GM18519 (cell line): ENCODE measurements at regions not wholly inside any gene's neighbourhood (a gene's known extent, or its start where the extent isn't known, plus 50 kb on each side); places are given as distances from the start of the nearest gene placed in this dataset.
"Not testable (repeated sequence)": the region's sequence is repeated elsewhere in the genome, so short reads cannot be mapped to it uniquely, and the experiment has no call there.

Experiments
- ATAC-seq: cut with Tn5 transposase; IDR thresholded peaks from one replicate; pipeline ENCODE4 v1.9.1; 2021; ENCODE audit warnings: mild to moderate bottlenecking, moderate library complexity; ENCODE audit not compliant: unreplicated experiment, low FRiP score

DNA sequence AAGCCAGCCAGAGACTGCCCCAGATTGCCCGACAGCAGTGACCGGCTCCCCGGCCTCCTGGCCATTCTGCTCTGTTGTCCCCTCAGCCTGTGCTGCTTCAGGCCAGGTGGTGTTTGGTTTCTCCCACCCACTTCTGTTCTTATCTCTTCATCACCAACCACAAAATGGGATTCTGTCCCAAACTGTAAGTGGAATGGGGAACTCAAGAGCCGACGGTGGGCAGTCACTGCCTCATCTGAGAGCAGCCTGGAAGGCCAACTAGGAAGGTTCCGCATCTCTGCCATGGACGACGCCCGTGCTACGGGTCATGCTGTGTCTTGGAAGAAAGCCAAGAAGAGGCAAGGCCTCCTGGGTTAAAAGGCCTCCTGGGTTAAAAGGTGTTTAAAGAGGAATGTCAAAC, 219.0 kb upstream of the PIK3R1 start:
- no peak for ATAC-seq

DNA sequence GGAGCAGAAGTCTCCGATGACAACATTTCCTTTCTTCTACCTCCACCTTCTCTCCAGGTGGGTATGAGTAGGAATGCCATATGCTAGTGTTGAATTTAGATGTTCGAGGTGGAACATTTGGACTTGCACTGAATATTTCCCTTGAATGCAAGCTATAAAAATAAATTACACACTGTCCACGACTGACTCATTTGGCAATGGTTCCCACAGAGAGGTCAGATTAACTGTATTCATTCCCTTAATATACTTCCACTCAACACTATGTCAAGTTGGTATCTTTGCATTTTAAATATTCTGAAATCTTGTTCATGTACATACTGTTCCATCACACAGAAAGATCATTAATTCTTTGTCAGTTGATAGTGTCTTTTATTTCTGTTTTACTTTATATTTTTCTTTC, 222.6 kb upstream of the PIK3R1 start:
- no peak for ATAC-seq

DNA sequence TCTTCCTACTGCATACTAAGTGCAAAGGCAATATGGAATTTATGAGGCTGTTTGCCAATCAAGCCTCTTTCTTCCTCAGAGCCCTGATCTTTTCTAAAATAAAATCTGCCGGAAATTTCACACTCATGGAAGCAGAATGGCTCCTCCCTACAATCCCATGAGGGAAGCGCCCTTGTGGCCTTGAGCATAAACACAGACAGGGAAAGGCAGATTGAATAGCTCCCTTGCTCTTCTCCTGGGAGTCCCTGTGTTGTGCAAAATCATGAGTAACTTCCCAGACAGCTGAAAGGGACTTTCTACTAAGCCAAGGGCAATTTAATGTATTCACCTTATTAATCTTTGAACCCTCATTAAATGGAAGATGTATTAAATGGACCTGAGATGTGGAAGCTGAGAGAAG, 226.1 kb upstream of the PIK3R1 start:
- no peak for ATAC-seq

DNA sequence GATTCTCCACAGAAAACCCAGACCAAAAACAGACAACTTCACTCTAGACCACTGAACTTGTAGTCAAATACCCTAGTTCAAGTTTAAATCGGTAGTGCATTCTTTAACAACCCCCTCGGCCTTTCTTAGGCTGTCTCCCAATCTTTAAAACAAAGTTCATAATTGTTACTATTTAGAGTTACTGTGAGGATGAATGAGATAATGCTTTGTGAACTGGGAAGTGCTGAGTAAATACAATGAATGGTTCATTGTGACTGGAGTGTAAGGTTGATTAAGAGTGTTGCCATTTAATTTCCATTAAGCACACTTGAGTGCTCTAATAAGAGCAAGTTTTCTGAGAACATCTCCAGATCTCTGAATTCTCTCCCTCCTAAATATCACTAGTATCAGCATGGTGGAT, 228.8 kb upstream of the PIK3R1 start:
- no peak for ATAC-seq

DNA sequence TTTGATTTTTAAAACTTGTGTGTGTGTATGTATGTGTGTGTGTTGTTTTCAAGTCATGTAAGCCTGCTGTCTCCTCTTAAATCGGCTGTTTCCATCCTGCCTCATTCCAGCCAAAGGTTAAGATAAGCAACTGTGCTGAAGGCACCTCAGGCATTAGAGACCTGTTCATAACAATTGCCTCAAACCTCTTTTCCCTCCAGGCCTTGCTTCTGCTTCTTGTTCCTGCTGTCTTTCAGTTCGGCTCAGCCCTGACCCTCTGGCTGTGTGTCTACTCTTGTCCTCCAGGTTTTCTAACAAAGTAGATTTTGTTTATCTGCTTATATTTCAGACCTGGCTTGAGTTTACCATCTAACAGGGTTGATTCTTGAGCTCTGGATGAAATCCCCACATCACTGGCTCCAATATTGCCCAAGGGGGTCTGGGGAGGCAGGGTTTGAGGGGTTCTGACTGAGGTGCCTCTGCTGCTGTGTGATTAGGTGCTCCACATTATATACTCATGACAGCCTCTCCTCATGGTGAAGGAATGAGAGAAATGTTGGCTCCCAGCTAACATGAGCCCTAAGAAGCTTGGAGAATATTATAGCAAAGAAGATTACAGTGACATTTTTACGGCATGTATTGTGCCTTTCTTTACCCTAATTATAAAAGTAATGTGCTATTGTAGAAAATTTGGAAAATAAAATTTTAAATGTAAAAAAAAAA, 229.7 kb upstream of the PIK3R1 start:
- ATAC-seq: no peak

DNA sequence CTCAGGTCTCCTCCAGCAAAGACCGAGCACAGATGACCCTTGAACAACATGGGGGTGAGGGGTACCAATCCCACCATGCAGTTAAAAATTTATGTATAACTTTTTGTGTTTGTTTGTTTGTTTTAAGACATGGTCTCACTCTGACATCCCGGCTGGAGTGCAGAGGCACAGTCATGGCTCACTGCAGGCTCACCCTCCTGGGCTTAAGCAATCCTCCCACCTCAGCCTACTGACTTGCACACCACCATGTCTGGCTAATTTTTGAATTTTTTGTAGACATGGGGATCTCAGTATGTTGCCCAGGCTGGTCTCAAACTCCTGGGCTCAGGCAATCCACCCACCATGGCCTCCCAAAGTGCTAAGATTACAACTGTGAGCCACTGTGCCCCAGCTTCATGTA, 231.0 kb upstream of the PIK3R1 start:
- ATAC-seq: no peak

DNA sequence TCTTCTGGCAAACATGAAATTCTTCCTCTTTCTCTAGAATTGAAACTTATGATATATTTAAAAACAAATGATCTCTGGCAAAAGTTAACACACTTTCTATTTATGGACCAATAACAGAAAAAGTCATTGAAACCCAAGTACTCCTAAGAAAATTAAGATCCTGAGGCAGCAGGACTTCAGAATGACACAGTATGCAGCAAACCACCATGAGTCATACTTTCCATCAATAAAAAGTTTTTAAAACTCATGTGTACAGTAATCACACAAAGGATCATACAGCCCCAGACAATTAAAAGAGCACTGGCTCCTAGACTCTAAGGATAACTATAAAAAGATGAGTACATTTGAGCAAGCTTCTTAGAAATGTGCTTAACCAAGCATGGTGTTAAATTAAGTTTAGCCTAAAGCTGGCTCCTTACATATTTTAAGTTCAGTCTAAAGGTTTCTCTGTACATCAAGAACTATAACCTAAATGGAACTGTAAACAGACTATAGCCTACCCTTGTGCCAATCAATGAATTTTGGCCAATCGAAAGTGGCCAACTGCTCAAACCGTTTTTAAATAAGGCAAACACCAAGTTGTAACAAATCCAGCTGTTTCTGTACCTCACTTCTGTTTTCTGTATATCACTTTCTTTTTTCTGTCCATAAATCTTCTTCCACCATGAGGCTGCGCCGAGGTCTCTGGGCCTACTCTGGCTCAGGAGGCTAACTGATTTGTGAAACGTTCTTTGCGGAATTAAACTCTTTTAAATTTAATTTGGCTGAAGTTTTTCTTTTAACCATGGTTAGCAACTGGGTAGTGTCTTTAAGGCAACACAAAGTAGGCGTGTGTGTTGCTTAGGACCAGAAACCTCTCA, 232.1 kb upstream of the PIK3R1 start:
- ATAC-seq: no peak

DNA sequence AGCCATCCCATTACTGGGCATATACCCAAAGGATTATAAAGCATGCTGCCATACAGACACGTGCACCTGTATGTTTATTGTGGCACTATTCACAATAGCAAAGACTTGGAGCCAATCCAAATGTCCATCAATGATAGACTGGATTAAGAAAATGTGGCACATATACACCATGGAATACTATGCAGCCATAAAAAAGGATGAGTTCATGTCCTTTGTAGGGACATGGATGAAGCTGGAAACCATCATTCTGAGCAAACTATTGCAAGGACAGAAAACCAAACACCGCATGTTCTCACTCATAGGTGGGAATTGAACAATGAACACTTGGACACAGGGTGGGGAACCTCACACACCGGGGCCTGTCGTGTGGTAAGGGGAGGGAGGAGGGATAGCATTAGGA, 233.4 kb upstream of the PIK3R1 start:
- ATAC-seq: not testable (repeated sequence)

DNA sequence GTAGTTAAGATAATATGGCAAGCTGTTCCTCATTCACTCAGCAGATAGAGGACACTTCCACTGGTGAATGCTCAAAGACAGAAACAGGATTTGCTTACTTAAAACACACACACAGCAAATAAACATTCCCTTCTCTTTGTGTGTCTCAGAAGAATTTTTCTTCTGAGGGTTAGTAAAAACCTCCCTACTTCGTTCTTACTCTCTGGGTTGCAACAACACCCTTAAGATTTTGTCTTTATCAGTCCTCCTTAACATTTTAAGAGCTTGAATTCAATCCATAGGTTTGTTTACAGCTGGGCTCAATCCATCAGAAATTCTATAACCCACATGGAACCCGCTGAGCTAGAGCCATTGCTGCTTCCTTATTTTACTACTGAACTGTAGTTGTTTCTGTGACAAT, 237.4 kb upstream of the PIK3R1 start:
- no peak for ATAC-seq

DNA sequence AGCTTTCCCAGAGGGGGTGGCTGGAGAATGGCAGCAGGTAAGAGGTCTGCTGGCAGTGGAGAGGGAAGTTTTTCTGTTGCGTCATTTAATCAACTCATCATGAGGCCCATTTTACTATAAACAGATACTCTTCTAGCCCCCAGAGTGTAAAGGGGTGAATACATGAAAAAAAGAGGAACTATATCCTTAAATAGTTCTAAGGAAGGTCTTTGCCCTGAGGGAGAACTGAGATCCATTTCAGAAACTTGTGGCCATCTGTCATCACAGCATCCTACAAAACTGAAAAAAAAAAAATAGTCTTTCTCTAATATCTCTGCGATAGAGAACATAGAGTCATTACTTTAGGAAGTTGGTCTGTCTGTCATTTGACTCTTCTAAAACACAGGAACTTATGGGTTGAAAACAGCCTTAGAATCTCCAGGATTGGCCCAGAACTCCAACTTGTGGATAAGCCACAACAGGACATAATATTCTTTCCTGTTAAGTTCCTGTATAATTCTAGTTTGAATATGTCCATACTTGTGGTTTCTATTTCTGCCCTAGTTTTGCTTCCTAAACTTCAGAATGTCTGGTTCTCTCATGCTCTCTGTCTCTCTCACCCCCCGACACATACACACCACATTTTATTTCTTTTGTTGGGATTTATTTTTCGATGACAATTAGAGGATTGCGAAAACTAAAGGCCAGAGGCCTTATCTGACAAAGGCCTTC, 238.5 kb upstream of the PIK3R1 start:
- no peak for ATAC-seq

DNA sequence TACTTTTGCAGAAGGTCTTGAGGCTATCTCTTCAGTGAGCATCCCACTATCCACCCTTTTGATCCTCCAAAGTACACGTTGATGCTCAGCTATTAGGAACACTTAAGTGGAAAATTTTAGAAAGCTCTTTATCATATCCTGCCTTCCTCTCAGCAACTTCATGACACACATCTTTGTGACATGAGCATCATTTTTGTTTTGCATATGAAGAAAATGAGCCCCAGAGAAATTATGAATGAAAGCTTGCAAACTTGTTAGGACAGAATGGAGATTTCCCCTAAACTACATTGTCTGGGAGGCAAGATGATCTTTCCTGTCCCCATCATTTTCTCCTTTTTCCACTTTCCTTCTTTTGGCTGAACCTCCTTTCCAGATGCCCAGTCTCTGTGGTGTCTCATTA, 239.4 kb upstream of the PIK3R1 start:
- ATAC-seq: no peak

DNA sequence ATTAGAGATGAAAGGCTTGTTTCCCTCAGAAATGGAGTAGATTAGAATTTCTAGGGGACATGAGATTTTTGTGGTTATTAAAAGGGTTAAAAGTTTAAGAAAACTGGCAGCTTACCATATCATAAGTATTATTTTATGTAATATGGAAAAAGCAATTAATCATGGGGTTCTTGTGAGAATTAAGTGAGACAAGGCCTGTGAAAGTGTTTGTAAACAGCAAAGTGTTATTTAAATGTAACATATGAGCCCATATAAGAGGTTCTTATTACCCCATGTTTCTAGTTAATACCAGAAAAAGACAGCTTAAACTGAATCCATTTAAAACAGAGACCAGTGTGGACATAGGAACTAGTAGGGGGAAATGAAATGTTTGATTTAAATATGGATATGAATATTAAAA, 241.1 kb upstream of the PIK3R1 start:
- ATAC-seq: no peak

DNA sequence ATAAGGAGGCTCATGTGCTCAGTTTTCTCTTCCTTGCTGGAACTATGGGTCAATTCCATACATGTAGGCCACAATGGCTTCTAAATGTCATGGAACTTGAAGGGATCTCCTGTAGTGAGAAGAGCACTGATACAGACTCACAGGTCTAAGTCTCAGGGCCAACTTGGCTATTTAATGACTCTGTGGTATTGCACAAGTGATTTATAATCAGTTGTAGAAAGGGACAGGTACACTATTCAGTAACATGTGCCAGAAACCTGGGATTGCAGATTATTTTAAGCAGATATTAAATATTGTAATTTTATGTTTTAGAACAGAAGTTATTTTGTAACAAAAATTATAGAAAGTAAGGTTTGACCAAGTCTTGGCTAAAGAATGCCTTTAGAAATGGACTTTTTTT, 241.5 kb upstream of the PIK3R1 start:
- ATAC-seq: no peak

DNA sequence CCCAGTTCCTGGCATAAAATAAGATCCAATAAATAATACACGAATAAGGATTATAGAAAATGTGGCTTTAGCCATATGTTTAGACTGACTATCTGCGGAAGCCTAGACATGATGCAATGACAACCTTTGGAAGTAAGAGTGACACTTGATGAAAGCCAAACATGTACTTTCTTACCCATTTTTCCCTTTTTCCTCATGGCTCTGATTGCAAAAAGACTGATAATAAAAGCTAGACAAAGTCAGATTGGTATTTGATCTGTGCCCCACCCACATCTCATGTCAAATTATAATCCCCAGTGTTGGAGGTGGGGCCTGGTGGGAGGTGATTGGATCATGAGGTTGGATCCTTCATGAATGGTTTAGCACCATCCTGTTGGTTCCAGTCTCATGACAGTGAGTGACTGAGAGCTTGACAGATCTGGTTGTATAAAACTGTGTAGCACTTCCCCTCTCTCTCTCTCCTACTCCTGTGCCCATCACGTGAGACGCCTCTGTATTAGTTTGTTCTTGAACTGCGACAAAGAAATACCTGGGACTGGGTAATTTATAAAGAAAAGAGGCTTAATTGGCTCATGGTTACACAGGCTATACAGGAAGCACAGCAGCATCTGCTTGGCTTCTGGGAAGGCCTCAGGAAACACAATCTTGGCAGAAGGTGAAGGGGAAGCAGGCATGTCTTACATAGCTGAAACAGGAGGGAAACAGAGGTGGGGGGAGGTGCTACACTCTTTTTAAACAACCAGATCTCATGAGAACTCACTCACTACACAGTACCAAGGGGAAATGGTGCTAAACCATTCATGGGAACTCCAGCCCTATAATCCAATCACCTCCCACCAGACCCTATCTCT, 243.4 kb upstream of the PIK3R1 start:
- ATAC-seq: no peak

DNA sequence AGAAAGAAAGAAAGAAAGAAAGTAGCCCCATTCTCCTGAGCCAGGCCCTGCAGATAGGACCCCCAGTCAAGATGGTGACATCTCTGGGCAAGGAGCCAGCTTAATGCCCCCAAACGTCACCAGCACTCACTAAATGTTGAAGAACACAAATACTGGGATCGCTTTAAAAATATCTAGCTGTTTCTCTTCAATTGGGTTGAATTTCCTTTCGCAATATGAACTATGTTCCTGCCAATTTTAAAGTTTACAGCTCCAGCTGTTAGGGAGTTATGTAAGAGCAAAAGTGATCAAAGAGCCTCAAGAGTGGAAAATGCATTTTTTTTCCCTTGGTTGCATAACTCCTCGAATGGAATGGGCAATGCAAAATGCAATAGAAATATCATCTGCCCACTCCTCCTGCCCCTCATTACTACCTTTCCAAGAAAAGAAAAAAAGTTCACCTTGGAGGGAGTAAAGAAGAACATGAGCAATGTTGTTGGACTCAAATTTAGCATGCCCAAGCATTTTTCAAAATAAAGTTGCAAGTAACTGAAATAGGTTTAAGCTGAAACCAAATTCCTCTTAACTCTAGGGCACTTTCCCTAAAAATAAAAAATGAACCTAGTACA, 244.2 kb upstream of the PIK3R1 start:
- no peak for ATAC-seq

DNA sequence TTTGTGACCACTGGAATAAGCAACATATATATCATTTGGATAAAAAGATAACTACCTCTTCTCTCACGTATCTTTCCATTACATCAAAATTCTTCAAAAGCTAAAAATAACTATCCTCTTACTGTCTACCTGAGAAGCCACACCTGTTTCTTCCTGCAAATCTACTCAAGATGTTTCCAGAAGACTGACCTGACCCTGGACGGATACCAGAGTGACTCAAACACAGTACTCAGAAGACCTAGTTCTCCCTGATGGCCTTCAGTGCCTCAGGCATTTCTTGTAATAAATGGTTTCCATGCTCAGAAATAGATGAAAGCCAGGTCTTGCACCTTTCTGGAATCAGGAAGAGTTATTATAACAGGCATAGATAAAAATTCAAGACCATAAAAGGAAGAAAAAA, 245.9 kb upstream of the PIK3R1 start:
- no peak for ATAC-seq

DNA sequence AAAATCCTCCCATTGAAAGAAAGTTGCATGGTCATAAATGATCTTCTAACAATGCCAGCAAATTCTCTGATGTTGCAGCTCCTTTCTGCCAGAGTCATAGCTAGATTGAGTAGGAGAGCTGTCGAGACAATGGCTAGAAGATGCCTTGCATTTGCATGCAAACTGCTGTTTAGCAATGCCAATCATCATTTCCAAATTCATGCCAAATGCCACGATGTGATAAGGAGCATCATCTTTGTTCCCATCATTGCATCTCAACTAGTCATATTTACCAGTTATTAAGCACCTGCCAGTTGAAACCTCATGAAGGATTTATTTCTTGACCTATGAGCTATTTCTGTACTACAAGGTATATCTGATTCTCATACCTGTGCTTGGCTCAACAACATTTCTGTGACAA, 246.4 kb upstream of the PIK3R1 start:
- no peak for ATAC-seq

DNA sequence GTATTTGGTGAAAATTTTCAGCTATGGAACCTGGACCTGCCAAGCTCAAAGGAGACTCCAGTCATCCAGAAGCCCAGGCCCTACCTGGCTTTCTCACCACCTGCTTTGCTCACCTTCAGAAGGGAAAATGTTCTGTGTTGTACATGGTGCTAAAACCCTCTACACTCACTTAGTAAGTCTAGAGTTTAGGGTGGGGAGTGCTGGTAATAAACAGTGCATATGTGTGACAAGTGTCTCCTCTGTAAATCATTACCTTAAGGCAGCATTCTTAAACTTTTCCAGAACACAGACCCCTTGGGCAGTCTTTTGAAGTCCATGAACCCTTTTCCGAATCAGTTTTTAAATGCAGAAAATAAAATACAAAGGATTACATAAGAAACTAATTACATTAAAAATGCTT, 248.8 kb upstream of the PIK3R1 start:
- no peak for ATAC-seq

DNA sequence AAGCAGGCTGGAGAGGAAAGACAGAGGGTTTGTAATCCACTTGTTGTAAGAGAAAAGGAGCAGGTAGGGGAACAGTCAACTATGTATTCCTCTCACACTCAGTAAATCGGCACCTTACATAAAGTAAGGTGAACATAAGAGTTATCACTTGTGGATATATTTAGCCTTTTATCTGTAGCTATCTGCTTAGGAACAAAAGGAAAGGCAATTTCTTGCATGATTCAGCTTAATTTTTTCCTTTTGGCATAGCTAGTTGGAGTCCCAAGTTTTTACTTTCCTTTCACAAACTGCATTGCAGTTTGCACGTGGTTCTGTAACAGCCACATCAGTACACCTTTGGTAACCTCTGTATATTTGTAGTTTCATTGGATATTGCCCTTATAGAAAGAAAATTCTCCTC, 250.9 kb upstream of the PIK3R1 start:
- ATAC-seq: no peak

DNA sequence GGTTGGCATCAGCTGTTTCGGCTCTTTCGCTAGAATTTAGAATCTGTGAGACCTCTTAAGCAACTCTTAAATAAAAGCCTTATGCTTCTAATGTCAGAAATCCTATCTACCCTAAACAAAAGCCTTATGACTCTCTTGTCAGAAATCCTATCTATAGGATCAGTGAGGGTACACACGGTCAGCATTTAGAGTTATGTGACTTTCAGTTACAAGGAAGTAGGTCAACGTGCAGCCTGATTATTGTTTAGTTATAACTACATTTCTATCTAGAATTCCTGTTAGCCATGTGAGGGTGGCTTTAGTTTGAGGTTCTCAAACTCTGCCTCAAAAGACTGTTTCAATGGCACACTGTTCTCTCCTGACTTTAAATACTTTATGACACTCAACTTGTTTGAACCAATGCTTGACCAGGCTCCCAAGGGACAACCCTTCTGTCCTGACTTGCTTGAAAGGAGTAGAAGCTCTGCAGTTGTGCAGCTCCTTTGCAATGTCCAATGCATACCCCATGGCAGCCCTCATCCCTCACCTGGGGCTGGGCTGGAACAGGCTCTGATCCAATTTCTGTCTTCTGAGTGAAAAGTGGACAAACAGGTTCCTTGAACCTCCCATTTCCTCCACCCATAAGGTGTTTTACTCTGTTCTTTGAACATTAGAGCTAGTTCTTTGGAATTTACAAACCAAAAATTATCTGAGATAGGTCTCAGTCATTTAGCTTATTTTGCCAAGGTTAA, 251.6 kb upstream of the PIK3R1 start:
- ATAC-seq: no peak
